ENCODE measurements at regions not wholly inside any gene's neighbourhood (a gene's known extent, or its start where the extent isn't known, plus 50 kb on each side); places are given as distances from the start of the nearest gene placed in this dataset.
"Not testable (repeated sequence)": the region's sequence is repeated elsewhere in the genome, so short reads cannot be mapped to it uniquely, and the experiment has no call there.

- no peak for DNase-seq
Observed at GRCh38 chr10:121243609-121244241, 354.5 kb downstream of the FGFR2 start.

GRCh38 chr10:121244818-121245217 lies 353.4 kb downstream of the FGFR2 start:
- no peak for DNase-seq

GRCh38 chr10:121245754-121246153 lies 352.5 kb downstream of the FGFR2 start:
- DNase-seq = no peak

- no peak for DNase-seq
Observed at GRCh38 chr10:121248266-121248665, 350.0 kb downstream of the FGFR2 start.

GRCh38 chr10:121250995-121251764 lies 347.1 kb downstream of the FGFR2 start:
- no peak for DNase-seq

- DNase-seq = no peak
Observed at GRCh38 chr10:121252756-121253155, 345.5 kb downstream of the FGFR2 start.

- DNase-seq = no peak
Observed at GRCh38 chr10:121260377-121260776, 337.9 kb downstream of the FGFR2 start.

- no peak for DNase-seq
Observed at GRCh38 chr10:121261665-121262064, 336.6 kb downstream of the FGFR2 start.

- no peak for DNase-seq
Observed at GRCh38 chr10:121262774-121263430, 335.3 kb downstream of the FGFR2 start.

- no peak for DNase-seq
Observed at GRCh38 chr10:121263431-121263783, 334.8 kb downstream of the FGFR2 start.

GRCh38 chr10:121265360-121266123 lies 332.7 kb downstream of the FGFR2 start:
- no peak for DNase-seq

- DNase-seq = no peak
Observed at GRCh38 chr10:121266370-121266769, 331.9 kb downstream of the FGFR2 start.

GRCh38 chr10:121267236-121268003 lies 330.8 kb downstream of the FGFR2 start:
- DNase-seq = no peak

- no peak for DNase-seq
Observed at GRCh38 chr10:121268363-121268762, 329.9 kb downstream of the FGFR2 start.

- DNase-seq = no peak
Observed at GRCh38 chr10:121268863-121269432, 329.3 kb downstream of the FGFR2 start.

- no peak for DNase-seq
Observed at GRCh38 chr10:121270906-121271305, 327.3 kb downstream of the FGFR2 start.

GRCh38 chr10:121276046-121276445 lies 322.2 kb downstream of the FGFR2 start:
- DNase-seq = no peak

GRCh38 chr10:121276822-121277221 lies 321.4 kb downstream of the FGFR2 start:
- DNase-seq = no peak

- not testable (repeated sequence) for DNase-seq
Observed at GRCh38 chr10:121278386-121278785, 319.9 kb downstream of the FGFR2 start.

- DNase-seq = no peak
Observed at GRCh38 chr10:121281576-121281975, 316.7 kb downstream of the FGFR2 start.

- no peak for DNase-seq
Observed at GRCh38 chr10:121282264-121282663, 316.0 kb downstream of the FGFR2 start.

All from NCI-H524 (cell line).